NCI-H2196 treated with DMSO at 0.1 percent for 48 hours (cell line): ENCODE measurements at regions not wholly inside any gene's neighbourhood (a gene's known extent, or its start where the extent isn't known, plus 50 kb on each side); places are given as distances from the start of the nearest gene placed in this dataset.
"Not testable (repeated sequence)": the region's sequence is repeated elsewhere in the genome, so short reads cannot be mapped to it uniquely, and the experiment has no call there.

Source experiments
- DNase-seq: peaks from one replicate; lab custom pipeline; 2025; ENCODE audit not compliant: unreplicated experiment; lab: John Stamatoyannopoulos, UW

GRCh38 chr3:95227092-95227491 lies 1164.2 kb downstream of the NSUN3 start:
- DNase-seq = no peak

DNA sequence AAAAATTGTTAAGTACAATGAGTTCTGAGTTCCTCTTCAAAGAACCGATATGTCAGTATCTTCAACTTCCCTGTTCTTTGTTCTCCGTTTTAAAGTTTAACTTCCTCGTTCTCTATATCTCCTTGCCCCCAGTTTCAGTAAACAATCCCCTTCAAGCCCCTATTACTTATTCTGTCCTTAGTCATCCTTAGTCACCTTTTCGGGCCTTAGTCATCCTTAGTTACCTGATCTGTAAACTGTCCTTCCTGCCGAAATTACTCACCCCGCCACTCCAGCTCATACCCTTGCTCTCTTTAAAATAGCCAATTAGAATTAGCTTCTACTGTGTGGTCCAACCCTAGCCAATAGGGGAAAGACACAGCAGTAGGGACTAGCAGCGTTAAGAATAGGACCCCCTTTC lies 1165.6 kb downstream of the NSUN3 start:
- DNase-seq = no peak

DNA sequence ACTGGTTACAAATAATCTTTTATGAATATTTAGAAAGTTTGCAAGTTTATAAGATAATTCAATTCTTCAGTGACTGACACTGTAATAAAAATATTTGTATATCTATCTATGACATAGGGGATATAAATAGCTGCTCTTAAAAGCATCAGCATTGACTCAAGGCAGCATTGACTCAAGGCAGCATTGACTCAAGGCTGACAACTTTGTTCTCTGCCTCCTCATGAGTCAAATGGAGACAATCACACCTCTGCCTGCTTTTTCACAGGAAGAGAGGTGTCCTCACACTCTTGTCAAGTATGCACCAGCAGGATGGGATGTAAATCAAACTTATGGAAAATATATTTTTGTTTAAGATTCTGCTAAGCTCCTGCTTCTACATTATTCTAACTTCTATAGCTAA lies 1173.1 kb downstream of the NSUN3 start:
- no peak for DNase-seq

GRCh38 chr3:95237783-95238182 lies 1174.9 kb downstream of the NSUN3 start:
- DNase-seq = no peak

GRCh38 chr3:95240395-95240794 lies 1177.5 kb downstream of the NSUN3 start:
- DNase-seq = no peak

GRCh38 chr3:95241256-95241655 lies 1178.4 kb downstream of the NSUN3 start:
- DNase-seq = not testable (repeated sequence)

GRCh38 chr3:95246413-95246812 lies 1183.6 kb downstream of the NSUN3 start:
- DNase-seq = no peak

GRCh38 chr3:95254061-95254460 lies 1191.2 kb downstream of the NSUN3 start:
- no peak for DNase-seq

DNA sequence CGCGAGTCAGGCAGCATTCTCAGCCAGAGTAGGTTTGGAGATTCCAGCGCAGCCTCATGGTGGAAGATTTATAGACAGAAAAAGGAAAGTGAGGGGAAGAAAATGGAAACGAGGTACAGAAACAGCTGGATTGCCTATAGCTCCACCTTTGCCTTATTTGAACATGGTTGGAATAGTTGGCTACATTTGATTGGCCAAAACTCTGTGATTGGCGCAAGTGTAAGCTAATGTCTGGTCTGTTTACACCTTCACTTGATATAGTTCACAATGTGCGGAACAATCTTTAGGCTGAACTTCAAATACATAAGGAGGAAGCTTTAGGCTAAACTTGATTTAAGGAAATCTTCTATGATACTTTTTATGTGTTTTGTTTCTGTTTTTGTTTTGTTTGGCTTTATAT lies 1191.9 kb downstream of the NSUN3 start:
- DNase-seq = no peak

DNA sequence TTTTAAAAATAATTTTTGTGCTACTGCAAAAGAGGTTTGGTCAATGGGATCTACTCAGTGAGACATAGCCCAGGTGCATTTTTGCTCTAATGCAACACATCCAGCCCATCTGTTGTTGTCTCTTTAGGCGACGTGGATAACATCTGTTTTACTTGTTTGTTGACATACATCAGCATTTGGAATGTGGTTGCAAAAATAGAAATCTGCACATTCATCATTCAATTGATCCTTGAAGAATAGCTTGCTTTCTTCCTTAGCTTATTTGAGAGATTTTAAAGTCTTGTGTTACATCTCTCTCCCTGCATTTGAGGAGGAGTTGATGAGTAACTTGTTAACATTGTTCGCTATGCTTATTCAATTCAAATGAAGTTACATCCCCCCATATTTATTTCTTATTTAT lies 1202.3 kb downstream of the NSUN3 start:
- DNase-seq = no peak

DNA sequence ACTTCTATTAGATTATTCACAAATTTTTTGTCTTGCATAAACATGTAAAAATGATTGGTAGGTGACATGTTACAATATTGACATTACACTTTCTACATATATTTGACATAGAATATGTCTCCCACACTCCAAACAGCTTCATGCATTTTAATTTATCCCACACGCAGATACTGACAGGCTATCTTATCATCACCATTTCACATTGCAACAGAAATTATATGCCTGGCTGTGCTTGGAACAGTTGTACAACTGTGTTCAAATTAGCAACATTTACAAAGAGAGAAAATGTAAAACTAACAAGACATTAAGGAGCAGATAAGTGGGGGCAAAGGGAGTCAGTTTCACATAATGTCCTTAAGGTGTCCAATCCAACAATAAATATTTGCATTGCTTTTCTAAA lies 1208.5 kb downstream of the NSUN3 start:
- no peak for DNase-seq

DNA sequence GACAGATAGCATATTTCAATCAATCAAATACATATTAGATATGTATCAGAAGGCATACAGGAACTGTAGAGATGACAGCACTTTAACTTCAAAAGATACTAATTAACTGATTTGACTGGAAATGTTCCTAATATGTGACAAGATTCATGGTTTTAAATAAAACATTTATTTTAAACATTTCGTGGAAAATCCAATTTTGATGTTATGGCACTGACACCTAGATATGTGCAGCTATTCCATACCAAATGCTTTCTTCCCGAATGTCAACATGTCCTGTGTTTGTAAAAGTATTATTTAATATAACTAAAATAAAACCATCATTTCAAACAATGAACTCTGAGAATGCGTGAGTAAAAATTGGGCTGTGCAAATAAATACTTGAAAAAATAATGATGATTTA lies 1209.3 kb downstream of the NSUN3 start:
- no peak for DNase-seq

- no peak for DNase-seq
Measured at GRCh38 chr3:95272781-95273180, 1209.9 kb downstream of the NSUN3 start.

DNA sequence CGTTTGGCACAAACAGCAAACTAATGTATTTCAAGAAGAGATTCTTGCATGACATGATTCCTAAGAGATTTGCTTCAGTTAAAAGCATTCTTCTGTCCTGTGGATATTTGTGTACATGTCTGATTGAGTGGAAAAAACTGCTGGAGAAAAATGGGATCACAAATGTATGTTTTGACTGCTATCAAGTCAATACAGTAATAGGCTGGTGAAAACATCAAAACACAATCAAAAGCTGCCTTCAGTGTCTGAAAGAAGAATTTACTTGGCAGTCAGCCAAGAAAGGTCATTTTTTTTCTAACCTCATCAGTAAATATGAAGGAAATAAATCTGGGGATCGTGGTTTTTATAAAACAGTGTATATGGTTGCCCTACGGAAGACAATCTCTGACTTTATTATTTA lies 1214.8 kb downstream of the NSUN3 start:
- no peak for DNase-seq

GRCh38 chr3:95280711-95281352 lies 1218.0 kb downstream of the NSUN3 start:
- DNase-seq = no peak

GRCh38 chr3:95289295-95289694 lies 1226.4 kb downstream of the NSUN3 start:
- no peak for DNase-seq

DNA sequence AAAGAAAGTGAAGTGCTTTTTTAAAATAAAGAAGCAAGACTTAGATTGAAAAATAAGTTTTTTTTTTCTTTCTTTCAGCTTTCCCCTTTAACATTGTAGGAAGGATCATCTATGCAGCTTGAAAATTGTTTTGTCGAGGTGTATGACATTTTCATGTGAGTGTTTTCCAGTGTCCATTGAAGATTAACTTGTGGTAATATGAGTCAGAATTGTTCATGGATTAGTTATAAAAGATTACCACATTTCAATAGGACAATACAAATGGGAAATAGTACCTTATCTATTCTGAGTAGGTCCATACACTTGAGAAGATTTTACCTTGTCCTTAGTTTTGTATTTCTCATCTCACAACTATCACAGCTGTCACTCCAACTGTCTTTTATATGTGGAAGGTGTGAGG lies 1234.7 kb downstream of the NSUN3 start:
- no peak for DNase-seq

- no peak for DNase-seq
Measured at GRCh38 chr3:95302044-95302443, 1239.2 kb downstream of the NSUN3 start.

- DNase-seq = no peak
Measured at GRCh38 chr3:95310560-95310959, 1247.7 kb downstream of the NSUN3 start.

DNA sequence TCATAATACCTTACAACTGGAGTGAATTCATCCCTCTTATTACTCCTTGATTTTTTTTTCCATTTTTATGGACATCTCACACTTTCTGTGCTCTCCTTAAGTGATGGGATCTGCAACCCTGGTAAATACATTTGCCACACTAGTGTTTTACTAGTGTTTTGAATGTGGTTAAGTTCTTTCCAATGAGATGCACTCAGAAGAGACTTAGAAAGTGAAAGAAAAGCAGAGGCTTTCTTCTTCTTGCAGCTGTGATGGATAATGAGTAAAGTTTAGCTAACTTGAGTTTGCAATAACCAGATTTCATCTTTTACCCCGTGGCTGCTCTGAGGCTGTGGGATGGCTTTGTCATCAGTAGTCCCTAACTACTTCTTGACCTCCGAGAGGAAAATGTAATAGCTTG lies 1248.4 kb downstream of the NSUN3 start:
- DNase-seq = no peak

DNA sequence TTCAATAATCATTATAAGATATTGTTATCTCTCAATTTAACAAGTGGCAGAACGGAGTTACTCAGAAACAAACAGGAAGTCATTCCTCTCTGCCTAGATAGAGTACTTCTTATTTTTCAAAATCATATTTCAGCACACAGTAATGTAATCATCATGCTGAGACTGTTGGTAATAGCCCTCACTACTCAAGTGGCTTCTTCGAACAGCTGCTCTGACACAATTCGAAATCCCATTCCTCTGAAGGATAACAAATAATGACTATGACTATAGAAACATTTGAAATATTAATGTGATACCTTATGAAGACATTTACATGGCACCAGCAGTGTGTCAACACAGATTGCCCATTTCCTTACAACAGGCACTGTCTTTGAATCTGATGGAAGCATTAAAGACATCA lies 1249.8 kb downstream of the NSUN3 start:
- no peak for DNase-seq

DNA sequence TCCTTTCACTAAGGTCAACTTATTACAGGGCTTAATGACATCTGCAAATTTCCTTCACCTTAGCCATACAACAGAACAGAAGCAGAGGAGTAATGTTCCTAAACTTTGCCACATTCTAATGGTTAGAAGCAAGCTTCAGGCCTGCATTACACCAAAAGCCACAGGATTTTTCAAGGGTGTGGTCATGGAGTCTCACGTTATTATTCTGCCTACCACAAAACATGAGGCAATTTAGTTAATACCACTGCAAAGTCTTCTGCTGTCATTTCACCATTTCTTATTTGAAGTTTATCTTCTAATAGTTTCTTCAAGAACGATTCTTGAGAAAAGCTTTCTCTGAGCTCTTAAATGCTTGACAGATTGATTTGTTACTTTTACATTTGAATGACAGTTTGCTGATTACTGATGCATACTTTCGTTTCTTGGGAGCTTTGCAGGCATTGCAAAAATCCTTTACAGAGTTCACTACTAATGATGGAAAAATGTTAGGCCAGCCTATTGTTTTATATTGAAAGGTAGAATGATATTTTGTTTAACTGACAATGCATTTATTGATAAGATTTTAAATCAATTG lies 1257.1 kb downstream of the NSUN3 start:
- DNase-seq = no peak

GRCh38 chr3:95327478-95327877 lies 1264.6 kb downstream of the NSUN3 start:
- DNase-seq = no peak
